ENCODE measurements at regions not wholly inside any gene's neighbourhood (a gene's known extent, or its start where the extent isn't known, plus 50 kb on each side); places are given as distances from the start of the nearest gene placed in this dataset.

DNA sequence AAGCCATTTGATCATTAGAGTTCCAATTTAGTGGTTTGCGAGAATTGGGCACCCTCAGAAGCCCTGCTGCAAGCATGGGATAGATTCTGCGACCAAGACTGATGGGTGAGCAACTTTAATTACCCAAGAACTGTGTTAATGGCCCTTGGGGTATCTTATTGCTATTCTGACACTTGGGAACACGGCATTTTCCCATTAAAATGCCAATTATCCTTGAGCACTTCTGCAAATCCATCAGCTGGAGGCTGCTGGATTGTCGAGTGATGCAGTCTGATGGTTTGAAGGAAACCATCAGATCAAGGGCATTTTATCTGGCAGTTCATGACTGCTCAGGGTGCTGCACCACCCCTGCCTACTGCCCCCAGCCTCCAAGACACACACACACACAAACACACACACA is 183.6 kb upstream of the PROK2 start:
- ChIA-PET CTCF (no interaction called here), POLR2A (no interaction called here)
- H4K20me1 ChIP-seq (ENCODE audit: insufficient read depth), result no peaks in the 10 kb centered on the region
- no peak overlapping the region for H3K4me2 ChIP-seq
- WGBS (ENCODE audit: low lambda C conversion rate), result 28% methylated on average over 4 of the region's 4 CpGs
- no peaks in the 10 kb centered on the region for H3K9me3 ChIP-seq
- no peaks in the 10 kb centered on the region for H3F3A ChIP-seq (replicated peaks; ENCODE audit: insufficient read depth)
- H3K36me3 ChIP-seq (replicated peaks in 1 of 2; ENCODE audit: control insufficient read depth in 1 of 2, insufficient read depth in 2 of 2, low read length in 1 of 2), result no peaks in the 10 kb centered on the region
- H3K27me3 ChIP-seq (ENCODE audit: insufficient read depth), result no peaks in the 10 kb centered on the region
- H3K9ac ChIP-seq, result no peak overlapping the region
- no peaks in the 10 kb centered on the region for H3K9me2 ChIP-seq
- no peak overlapping the region for H3K27ac ChIP-seq (ENCODE audit: low read depth in 2 of 2, low read length in 1 of 2)
- H3K4me1 ChIP-seq (ENCODE audit: control insufficient read depth in 1 of 2, insufficient read depth in 2 of 2, low read depth in 1 of 2, low read length in 1 of 2), result peaks cover 0 to 14% of the 10 kb centered on the region in 2 experiments; a peak in 1 of 4 replicates
- DNase-seq, result no peak
- H3K4me3 ChIP-seq (ENCODE audit: low read depth in 2 of 2, low read length in 1 of 2), result no peak overlapping the region
- no peaks in the 10 kb centered on the region for H3K79me2 ChIP-seq (ENCODE audit: insufficient read depth)
- no peak overlapping the region for H2AFZ ChIP-seq (ENCODE audit: low read depth)
- TF ChIP-seq FOXJ3 (CRISPR knock-in tag; IDR thresholded peaks at IDR 0.05) (no peak), ELF1 (IDR thresholded peaks at IDR 0.05) (no peak), JUND (IDR thresholded peaks at IDR 0.05) (no peak), EZH2phosphoT487 (IDR thresholded peaks at IDR 0.05; ENCODE audit: borderline replicate concordance, low read depth) (no peak), MEF2A (IDR thresholded peaks at IDR 0.05; ENCODE audit: borderline replicate concordance, low read depth) (no peak), TCF12 (IDR thresholded peaks at IDR 0.05) (no peak), YY1 (IDR thresholded peaks at IDR 0.05; ENCODE audit: low read depth) (no peak), SMC3 (IDR thresholded peaks at IDR 0.05; ENCODE audit: low read depth, low read length) (no peak), EP300 (IDR thresholded peaks at IDR 0.05; ENCODE audit: borderline replicate concordance in 1 of 2, low read depth in 1 of 2, low read length in 1 of 2) (no peak), FOSL2 (IDR thresholded peaks at IDR 0.05; ENCODE audit: borderline replicate concordance, low read depth) (no peak), MXI1 (IDR thresholded peaks at IDR 0.05; ENCODE audit: low read depth, low read length) (no peak), SIN3A (IDR thresholded peaks at IDR 0.05; ENCODE audit: borderline replicate concordance, low read depth, low read length) (no peak), RCOR1 (IDR thresholded peaks at IDR 0.05; ENCODE audit: low read length) (no peak), NFIC (IDR thresholded peaks at IDR 0.05; ENCODE audit: borderline replicate concordance) (no peak)
- TF ChIP-seq, protein P1, sequence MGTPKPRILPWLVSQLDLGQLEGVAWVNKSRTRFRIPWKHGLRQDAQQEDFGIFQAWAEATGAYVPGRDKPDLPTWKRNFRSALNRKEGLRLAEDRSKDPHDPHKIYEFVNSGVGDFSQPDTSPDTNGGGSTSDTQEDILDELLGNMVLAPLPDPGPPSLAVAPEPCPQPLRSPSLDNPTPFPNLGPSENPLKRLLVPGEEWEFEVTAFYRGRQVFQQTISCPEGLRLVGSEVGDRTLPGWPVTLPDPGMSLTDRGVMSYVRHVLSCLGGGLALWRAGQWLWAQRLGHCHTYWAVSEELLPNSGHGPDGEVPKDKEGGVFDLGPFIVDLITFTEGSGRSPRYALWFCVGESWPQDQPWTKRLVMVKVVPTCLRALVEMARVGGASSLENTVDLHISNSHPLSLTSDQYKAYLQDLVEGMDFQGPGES (IDR thresholded peaks at IDR 0.05; ENCODE audit: low read depth, low read length), result no peak
- TF ChIP-seq, protein P2, sequence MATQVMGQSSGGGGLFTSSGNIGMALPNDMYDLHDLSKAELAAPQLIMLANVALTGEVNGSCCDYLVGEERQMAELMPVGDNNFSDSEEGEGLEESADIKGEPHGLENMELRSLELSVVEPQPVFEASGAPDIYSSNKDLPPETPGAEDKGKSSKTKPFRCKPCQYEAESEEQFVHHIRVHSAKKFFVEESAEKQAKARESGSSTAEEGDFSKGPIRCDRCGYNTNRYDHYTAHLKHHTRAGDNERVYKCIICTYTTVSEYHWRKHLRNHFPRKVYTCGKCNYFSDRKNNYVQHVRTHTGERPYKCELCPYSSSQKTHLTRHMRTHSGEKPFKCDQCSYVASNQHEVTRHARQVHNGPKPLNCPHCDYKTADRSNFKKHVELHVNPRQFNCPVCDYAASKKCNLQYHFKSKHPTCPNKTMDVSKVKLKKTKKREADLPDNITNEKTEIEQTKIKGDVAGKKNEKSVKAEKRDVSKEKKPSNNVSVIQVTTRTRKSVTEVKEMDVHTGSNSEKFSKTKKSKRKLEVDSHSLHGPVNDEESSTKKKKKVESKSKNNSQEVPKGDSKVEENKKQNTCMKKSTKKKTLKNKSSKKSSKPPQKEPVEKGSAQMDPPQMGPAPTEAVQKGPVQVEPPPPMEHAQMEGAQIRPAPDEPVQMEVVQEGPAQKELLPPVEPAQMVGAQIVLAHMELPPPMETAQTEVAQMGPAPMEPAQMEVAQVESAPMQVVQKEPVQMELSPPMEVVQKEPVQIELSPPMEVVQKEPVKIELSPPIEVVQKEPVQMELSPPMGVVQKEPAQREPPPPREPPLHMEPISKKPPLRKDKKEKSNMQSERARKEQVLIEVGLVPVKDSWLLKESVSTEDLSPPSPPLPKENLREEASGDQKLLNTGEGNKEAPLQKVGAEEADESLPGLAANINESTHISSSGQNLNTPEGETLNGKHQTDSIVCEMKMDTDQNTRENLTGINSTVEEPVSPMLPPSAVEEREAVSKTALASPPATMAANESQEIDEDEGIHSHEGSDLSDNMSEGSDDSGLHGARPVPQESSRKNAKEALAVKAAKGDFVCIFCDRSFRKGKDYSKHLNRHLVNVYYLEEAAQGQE (IDR thresholded peaks at IDR 0.05; ENCODE audit: low read depth, low read length), result no peak
- TF ChIP-seq, protein P3, sequence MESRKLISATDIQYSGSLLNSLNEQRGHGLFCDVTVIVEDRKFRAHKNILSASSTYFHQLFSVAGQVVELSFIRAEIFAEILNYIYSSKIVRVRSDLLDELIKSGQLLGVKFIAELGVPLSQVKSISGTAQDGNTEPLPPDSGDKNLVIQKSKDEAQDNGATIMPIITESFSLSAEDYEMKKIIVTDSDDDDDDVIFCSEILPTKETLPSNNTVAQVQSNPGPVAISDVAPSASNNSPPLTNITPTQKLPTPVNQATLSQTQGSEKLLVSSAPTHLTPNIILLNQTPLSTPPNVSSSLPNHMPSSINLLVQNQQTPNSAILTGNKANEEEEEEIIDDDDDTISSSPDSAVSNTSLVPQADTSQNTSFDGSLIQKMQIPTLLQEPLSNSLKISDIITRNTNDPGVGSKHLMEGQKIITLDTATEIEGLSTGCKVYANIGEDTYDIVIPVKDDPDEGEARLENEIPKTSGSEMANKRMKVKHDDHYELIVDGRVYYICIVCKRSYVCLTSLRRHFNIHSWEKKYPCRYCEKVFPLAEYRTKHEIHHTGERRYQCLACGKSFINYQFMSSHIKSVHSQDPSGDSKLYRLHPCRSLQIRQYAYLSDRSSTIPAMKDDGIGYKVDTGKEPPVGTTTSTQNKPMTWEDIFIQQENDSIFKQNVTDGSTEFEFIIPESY (IDR thresholded peaks at IDR 0.05; ENCODE audit: borderline replicate concordance, low read depth), result no peak
- TF ChIP-seq, protein P4, sequence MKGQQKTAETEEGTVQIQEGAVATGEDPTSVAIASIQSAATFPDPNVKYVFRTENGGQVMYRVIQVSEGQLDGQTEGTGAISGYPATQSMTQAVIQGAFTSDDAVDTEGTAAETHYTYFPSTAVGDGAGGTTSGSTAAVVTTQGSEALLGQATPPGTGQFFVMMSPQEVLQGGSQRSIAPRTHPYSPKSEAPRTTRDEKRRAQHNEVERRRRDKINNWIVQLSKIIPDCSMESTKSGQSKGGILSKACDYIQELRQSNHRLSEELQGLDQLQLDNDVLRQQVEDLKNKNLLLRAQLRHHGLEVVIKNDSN (IDR thresholded peaks at IDR 0.05; ENCODE audit: borderline replicate concordance, low read depth), result no peak
- TF ChIP-seq, protein P5, sequence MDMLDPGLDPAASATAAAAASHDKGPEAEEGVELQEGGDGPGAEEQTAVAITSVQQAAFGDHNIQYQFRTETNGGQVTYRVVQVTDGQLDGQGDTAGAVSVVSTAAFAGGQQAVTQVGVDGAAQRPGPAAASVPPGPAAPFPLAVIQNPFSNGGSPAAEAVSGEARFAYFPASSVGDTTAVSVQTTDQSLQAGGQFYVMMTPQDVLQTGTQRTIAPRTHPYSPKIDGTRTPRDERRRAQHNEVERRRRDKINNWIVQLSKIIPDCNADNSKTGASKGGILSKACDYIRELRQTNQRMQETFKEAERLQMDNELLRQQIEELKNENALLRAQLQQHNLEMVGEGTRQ (IDR thresholded peaks at IDR 0.05; ENCODE audit: borderline replicate concordance, low read depth, low read length), result no peak
